Activated CD4-positive, CD25-positive, alpha-beta regulatory T cell (primary cell): ENCODE measurements at regions not wholly inside any gene's neighbourhood (a gene's known extent, or its start where the extent isn't known, plus 50 kb on each side); places are given as distances from the start of the nearest gene placed in this dataset.

Experiments
- DNase-seq, 4 experiments: peaks; one replicate each; lab custom pipeline; 2025; lab: John Stamatoyannopoulos, UW

DNA sequence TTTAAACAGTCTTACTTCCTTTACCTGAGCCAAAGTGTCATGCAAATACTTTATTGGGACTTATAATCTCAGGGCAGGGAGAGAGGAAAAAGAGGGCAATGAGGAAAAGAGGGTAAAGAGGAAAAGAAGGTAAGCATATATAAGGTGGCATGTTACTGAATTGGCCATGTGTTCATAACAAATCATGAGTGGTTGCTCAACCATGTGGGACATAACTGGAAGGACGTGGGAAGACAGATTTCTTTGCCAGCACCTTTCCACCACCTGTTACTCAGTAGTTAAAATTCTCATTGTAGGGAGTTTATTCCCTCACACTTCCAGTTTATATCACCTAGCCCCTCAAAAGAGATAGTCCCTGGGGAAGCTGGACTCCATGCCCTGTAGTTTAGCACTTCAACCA, 54.7 kb upstream of the TPRG1 start:
- DNase-seq, result no peak

DNA sequence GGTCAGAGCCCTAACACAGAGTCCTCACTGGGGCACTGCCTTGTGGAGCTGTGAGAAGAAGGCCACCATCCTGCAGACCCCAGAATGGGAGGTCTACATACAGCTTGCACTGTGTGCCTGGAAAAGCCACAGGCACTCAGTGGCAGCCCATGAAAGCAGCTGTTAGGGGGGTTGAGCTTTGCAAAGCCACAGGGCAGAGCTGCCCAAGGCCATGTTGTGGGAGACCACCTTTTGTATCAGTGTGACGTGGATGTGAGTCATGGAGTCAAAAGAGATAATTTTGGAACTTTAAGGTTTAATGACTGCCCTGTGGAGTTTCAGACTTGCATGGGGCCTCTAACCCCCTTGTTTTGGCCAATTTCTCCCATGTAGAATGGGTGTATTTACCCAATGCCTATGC, 52.9 kb upstream of the TPRG1 start:
- DNase-seq, result no peak

DNA sequence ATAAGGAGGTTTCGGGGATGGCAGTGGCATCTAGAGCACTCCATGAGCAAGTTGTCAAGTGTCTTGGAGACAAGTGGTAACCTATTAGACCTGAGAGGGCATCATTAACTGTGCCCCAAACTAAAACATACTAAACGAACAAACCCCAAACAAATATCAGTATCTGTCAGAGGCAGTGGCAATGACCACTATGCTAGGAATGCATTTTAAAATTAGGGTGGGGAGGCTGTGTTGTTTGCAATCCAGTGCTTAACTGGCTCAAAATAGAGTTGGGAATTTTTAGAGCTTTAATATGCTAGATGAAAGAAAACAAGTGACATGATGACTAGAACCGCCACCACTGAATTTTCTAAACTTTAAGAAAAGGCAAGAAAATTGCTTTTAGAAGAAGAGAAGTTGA, 51.8 kb upstream of the TPRG1 start:
- DNase-seq, result no peak

DNA sequence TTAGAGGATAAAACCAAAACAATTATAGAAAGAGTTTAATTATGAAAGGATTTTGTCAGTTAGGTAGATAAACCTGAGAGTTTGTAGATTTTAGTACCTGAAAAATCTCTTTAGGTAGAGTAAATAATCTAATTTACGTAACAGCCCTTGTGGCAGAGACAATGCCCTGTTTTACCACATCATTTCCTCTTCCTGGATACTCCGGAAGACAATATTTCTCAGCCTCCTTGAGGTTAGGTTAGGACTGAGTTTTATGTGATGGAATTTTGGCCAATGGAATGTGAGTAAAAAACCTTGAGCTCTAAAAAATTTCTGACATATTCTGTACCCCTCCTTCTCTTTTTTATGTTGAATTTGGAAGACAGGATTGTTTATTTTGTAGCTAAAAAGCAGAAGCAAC, 50.7 kb upstream of the TPRG1 start:
- DNase-seq, result no peak
